ENCODE measurements at regions not wholly inside any gene's neighbourhood (a gene's known extent, or its start where the extent isn't known, plus 50 kb on each side); places are given as distances from the start of the nearest gene placed in this dataset.

- TF ChIP-seq CTCF (conservative IDR thresholded peaks at IDR 0.05 in 1 of 2, IDR thresholded peaks at IDR 0.05 in 1 of 2; ENCODE audit: low read depth in 1 of 2, low read length in 2 of 2) = no peak
- TF ChIP-seq EZH2 (IDR thresholded peaks at IDR 0.05; ENCODE audit: low read length, missing control alignments) = no peak
Measured at GRCh38 chr11:103830205-103830604, 206.2 kb upstream of the DDI1 start.
